NCI-H128 (cell line): ENCODE measurements at regions not wholly inside any gene's neighbourhood (a gene's known extent, or its start where the extent isn't known, plus 50 kb on each side); places are given as distances from the start of the nearest gene placed in this dataset.

Experiments used
- DNase-seq: peaks from one replicate; lab custom pipeline; 2025; ENCODE audit not compliant: unreplicated experiment; lab: John Stamatoyannopoulos, UW

DNA sequence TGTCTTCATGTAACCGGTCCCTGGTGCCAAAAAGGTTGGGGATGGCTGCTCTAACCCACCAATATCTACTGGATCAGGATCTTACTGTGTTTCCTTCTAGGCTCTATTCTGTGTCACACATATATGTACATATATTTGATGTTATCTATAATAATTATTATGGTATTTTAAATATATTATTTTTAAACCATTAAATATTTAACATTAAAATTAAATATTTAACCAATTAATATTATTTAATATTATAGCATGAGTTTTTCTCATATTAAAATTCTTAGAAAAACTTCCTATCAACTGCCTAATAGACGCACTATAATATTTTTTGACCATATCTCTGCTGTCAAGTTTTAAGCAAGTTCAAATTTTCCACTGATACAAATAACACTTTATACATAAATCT is 196.9 kb upstream of the PLET1 start:
- DNase-seq, result no peak

GRCh38 chr11:112459001-112459400 is 198.3 kb upstream of the PLET1 start:
- no peak for DNase-seq

GRCh38 chr11:112460141-112460540 is 199.5 kb upstream of the PLET1 start:
- DNase-seq, result no peak

GRCh38 chr11:112464949-112465348 is 204.3 kb upstream of the PLET1 start:
- DNase-seq, result no peak

GRCh38 chr11:112465433-112466024 is 204.9 kb upstream of the PLET1 start:
- no peak for DNase-seq

GRCh38 chr11:112467721-112468120 is 207.1 kb upstream of the PLET1 start:
- DNase-seq, result no peak

- no peak for DNase-seq
Observed at GRCh38 chr11:112469376-112469775, 208.7 kb upstream of the PLET1 start.

DNA sequence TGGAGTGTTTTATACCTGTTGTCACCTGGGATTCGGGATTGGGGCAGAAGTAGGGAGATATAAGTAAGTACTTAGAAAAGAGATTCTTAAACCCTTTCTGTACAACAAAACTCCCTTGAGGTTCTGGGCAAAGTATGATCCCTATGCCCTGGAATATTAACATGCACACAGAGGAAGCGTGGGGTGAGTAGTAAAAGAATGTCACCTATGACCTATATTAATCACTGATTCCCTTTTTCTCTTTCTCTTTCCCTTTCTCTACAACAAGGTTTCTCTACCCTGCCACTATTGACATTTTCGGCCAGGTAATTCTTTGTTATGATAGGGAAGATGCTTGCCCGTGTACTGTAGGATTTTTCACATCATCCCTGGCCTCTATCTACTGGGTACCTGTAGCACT is 209.7 kb upstream of the PLET1 start:
- no peak for DNase-seq

DNA sequence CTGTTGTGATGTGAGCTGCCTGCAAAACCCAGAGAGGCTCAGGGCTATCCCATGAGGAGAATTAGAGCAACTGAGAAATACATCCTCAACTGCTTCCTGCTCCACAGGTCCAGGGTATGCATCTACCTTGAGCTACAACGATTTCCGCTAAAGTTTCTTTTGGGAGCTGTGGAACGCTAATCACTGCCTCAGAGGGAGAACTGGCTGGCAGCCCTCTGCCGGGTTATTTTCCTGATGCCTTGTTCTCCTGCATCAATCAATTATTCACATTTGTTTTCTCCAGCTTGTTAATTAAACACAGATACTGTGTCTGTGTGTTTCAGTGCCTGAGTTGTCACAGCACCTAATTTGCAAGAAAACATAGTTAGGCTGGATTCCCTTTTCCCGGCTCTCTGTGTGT is 211.1 kb upstream of the PLET1 start:
- DNase-seq, result no peak

GRCh38 chr11:112477152-112477551 is 216.5 kb upstream of the PLET1 start:
- no peak for DNase-seq

DNA sequence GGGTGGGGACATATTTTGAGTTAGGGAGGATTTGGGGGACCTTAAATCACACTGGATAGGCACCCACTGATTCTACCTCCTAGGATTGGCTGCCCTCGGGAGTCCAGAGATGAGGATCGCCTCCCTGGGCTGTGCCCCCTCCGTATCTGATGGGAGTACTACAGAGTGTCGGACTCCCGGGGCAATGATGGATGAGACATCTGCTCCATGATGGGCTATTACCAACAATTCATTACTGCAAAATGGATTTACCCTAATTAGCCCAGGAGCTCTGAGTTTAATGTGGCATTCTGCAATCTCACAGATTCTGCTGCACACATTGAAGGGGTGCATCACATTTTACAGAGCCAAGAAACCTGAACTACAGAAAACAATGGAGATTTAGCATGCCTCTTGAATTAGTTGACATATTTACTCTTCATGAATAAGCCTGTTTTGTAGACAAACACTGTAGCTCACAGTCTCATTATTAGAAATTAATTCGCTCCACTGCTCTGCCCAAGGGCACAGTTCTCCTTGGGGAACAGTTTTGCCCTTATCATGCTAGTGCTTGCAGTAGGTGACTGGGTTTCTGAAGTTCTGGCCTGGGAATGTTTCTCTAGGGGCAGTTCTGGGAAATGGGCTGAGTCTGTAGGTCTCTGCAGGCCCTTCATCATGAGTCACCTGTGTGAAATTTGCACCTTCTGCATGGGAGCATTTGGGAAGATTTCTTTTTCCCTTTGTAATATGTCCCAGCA is 217.1 kb upstream of the PLET1 start:
- DNase-seq, result no peak

- DNase-seq, result no peak
Observed at GRCh38 chr11:112478806-112479205, 218.1 kb upstream of the PLET1 start.

GRCh38 chr11:112481431-112481830 is 220.8 kb upstream of the PLET1 start:
- no peak for DNase-seq

DNA sequence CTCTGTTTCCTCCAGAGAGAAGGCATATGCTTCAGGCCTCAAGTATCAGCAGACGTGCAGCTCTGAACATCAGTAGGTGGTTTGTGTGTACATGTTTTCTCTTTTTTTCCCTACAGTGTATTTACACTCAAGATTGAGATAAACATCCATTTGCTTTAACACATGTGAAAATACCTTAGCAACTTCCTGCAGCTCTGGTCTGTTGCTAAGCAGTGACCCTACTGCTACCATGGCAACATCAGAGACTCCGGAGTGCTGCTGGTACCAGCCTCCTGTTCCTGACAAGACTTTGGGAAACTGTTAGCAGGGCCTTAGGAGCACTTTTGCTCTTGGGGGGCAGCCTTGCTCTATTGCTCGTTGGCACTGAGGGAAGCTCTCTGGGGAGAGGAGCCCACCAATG is 221.2 kb upstream of the PLET1 start:
- no peak for DNase-seq

DNA sequence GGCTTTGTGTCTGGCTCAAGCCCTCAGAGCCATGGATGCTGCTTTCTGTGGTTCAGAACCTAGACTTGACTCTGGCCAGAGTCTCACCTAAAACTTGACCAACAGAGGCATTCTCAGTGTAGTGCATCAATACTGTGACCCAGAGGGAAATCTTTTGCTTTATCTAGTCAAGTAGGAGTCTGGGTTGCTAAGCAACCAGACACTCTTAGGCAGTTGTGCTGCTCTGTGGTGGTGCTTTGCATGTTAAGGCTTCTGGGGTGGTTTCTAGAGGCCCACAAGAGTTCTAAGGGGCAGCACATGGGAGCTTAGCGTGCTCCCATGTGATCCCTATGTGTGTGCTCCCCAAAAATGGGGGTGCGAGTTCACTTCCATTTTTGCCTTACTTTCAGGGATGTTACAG is 224.6 kb upstream of the PLET1 start:
- no peak for DNase-seq

GRCh38 chr11:112497826-112498225 is 237.2 kb upstream of the PLET1 start:
- no peak for DNase-seq

DNA sequence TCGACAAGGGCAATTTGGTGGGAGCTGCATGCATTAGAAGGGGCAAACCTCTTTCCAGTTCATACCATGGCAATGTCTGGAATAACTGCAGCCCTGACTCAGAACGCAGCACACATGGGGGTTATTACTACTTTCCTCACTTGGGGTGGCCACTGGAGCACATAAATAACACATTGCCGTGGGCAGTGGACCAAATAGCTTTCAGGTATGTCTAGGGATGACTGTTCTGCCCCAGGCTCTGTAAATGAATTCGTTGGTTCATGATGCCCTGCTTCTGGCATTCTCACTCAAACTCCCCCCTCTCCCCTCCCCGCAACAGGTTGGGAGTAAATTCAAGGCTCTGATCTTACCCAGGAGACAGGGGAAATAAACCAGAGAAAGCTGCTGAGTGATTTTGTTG is 238.0 kb upstream of the PLET1 start:
- DNase-seq, result no peak

- no peak for DNase-seq
Observed at GRCh38 chr11:112499153-112499880, 238.7 kb upstream of the PLET1 start.

DNA sequence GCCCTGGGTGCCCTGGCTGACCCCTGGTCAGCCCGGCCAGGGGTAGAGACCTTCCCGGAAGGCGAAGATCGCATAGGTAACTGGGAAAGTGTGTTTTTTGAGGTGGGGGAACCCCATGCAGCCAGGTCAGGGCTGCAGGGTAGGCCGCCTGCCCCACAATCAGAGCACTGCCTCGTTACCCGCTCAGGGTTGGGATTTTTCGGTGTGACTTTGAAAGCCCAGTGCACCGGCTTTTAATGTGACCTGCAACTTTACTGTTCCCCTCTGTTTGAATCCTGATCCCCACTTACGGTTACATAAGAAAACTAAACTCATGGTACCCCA is 239.2 kb upstream of the PLET1 start:
- DNase-seq, result no peak

GRCh38 chr11:112503410-112503809 is 242.8 kb upstream of the PLET1 start:
- DNase-seq, result no peak

- no peak for DNase-seq
Observed at GRCh38 chr11:112504056-112504455, 243.4 kb upstream of the PLET1 start.

- DNase-seq, result no peak
Observed at GRCh38 chr11:112506852-112507251, 246.2 kb upstream of the PLET1 start.
